SH-SY5Y (cell line): ENCODE measurements at regions not wholly inside any gene's neighbourhood (a gene's known extent, or its start where the extent isn't known, plus 50 kb on each side); places are given as distances from the start of the nearest gene placed in this dataset.

ENCODE experiments used
- GATA2 ChIP-seq: IDR thresholded peaks from 2 replicates; pipeline ENCODE4 v1.6.1; 2011; ENCODE audit warnings: mild to moderate bottlenecking, low read depth, low read length
- GATA3 ChIP-seq: IDR thresholded peaks from 2 replicates; pipeline ENCODE4 v1.6.1; 2011; ENCODE audit warnings: low read depth, mild to moderate bottlenecking, low read length, moderate library complexity

- TF ChIP-seq GATA2 = no peak
- no peak for TF ChIP-seq GATA3
These were observed 1177.3 kb upstream of the CDH18 start for GRCh38 chr5:21165344-21165743.

- TF ChIP-seq GATA3 (no peak), GATA2 (no peak)
These were observed 1176.4 kb upstream of the CDH18 start for GRCh38 chr5:21164425-21164824.

GRCh38 chr5:21159510-21160059, 1171.6 kb upstream of the CDH18 start:
- no peak for TF ChIP-seq GATA2
- no peak for TF ChIP-seq GATA3

GRCh38 chr5:21154526-21154925, 1166.5 kb upstream of the CDH18 start:
- TF ChIP-seq GATA3 = no peak
- TF ChIP-seq GATA2 = no peak

DNA sequence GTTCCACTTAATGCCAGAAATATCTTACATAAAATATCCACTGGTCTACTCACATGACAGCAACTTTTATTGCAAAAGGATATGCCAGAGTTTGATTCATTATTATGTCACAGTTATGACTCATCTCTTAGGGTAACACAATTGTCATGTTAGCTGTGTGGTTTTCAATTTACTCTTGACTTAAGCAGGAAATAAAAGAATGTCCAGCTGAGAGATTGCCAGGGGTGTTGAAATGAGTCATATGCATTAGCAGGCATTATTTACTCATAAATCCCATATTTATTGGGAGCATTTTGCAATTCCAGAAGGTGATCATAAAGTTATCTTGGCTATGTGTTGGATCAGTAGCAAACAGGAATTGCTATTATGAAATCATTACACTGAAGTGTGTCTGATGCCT, 1164.6 kb upstream of the CDH18 start:
- no peak for TF ChIP-seq GATA2
- TF ChIP-seq GATA3 = no peak

GRCh38 chr5:21145376-21145775, 1157.4 kb upstream of the CDH18 start:
- TF ChIP-seq GATA3 (no peak), GATA2 (no peak)

- TF ChIP-seq GATA2 (no peak), GATA3 (no peak)
These were observed 1155.7 kb upstream of the CDH18 start for GRCh38 chr5:21143686-21144085.

- TF ChIP-seq GATA3 = no peak
- no peak for TF ChIP-seq GATA2
These were observed 1154.8 kb upstream of the CDH18 start for GRCh38 chr5:21142791-21143190.

DNA sequence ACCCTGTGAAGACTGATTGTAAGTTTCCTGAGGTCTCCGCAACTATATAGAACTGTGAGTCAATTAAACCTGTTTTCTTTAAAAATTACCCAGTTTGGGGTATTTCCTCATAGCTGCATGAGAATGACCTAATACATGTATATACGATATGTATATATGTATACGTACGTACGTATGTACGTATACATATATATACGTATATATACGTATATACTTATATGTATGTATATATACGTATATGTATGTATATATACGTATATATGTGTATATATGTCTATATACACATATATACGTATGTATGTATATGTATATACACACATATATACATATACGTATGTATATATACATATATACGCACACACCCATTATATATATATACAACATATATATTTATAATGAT, 1153.0 kb upstream of the CDH18 start:
- TF ChIP-seq GATA2 (no peak), GATA3 (no peak)

DNA sequence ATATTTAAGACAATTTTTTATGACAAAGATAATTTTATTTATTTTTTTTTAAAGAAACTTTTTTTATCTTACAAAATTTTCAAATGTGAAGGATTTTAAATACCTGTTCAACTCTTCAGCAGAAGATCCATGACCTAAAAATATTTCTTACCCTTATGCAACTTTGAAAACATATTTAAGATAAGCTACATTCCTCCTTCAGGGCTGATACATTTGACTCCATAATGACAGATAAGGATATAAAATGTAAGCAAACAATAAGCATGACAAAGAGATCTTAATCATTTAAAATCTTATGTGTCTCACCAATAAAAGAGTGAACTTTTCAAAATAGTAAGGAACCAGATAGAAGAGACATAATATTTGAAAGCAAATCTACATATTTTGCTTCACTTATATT, 1138.2 kb upstream of the CDH18 start:
- no peak for TF ChIP-seq GATA2
- no peak for TF ChIP-seq GATA3

DNA sequence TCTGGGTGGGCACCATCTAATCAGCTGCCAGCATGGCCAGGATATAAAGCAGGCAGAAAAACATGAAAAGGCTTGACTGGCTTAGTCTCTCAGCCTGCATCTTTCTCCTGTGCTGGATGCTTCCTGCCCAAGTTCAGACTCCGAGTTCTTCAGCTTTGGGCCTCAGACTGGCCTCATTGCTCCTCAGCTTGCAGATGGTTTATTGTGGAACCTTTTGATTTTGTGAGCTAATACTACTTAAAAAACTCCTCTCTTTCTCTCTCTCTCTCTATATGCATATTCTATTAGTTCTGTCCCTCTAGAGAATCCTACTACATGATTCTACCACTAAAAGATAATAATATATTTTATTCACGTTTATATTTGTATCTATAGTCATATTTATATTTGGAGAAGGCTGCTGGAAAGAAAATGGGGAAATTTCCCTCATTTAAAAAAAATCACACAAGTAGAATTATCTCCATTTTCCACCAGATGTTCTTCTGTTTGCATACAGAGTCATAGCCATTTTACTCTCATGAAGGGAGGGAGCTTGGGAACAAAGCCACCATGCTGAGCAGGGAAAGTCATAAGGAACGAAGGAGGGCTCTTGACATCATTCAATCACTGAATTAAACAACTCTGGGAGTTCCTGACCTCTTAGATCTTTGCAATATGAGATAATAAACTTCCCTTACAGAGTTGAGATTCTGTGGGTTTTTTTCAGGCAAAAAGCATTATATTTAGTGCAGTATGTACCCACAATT, 1137.4 kb upstream of the CDH18 start:
- TF ChIP-seq GATA3 = no peak

- TF ChIP-seq GATA2 = no peak
- TF ChIP-seq GATA3 = no peak
These were observed 1133.2 kb upstream of the CDH18 start for GRCh38 chr5:21121213-21121612.

DNA sequence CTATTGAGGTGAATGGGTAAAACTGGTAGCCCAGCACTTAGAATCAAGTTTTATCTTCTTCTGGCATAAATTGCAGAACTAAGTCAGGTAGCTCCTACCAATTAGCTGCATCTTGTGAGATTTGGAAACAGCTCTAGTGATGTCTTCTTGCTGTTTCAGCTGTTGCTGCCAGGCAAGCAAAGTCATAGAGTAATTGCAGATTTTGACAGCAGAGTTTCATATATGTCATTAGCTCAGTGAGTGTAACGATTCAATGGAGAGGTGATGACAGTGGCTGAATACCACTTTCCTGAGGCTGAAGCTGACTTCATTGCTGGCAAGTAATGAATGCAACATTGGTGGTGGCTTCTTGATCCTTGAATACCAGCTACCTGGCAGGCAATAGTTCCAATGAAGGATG, 1109.7 kb upstream of the CDH18 start:
- no peak for TF ChIP-seq GATA2
- no peak for TF ChIP-seq GATA3

DNA sequence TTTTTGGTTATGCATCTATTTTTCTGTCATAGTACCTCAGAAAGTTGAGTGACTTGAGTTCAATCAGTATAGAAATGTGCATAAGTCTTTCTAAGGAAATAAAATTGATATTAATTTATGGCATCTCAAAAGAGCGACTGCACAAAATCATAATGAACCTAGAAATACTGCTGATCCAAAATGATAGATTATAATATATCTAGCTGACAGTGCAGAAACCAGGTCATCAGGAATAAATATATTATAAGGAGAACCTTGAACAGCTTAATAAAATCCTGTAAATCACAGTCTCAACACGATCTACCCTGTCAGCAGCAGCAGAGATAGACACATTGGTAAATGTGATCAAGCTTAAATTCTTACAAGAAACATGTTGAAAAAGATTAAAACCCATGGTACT, 1106.6 kb upstream of the CDH18 start:
- TF ChIP-seq GATA2 = no peak
- TF ChIP-seq GATA3 = no peak

GRCh38 chr5:21087766-21088165, 1099.8 kb upstream of the CDH18 start:
- TF ChIP-seq GATA3 (no peak), GATA2 (no peak)
